ENCODE measurements at regions not wholly inside any gene's neighbourhood (a gene's known extent, or its start where the extent isn't known, plus 50 kb on each side); places are given as distances from the start of the nearest gene placed in this dataset.

DNA sequence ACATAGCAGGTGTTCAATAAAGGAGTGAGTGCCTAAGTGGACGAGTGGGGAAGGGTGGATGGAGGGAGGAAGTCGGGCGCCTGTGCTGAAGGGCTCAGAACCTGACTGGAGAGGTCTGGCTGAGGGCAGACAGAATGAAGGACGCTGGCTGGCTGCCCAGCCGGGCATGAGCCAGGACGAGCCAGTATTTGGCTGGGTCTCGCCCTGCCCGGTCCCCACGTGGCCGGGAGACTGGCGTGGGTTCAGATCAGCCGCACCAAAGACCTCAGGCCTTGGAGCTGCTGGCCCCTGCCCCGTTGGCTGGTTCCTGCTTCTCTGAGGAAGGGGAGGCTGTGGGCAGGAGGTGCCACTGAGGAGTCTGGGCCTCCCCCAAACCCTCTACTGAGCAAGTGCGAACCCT lies 79.8 kb downstream of the ENGASE start:
- Histone ChIP-seq H3K4me3 (no peak overlapping the region), H3K27me3 (replicated peaks in 1 of 7) (peaks cover 0 to 86% (median 7%) of the 10 kb centered on the region in 7 donors), H3K4me1 (peaks cover 0 to 33% (median 0%) of the 10 kb centered on the region in 6 donors), H3K27ac (no peak overlapping the region), H3K9me3 (no peaks in the 10 kb centered on the region), H3K36me3 (no peaks in the 10 kb centered on the region)
- DNase-seq, result peak; percentile 79
- TF ChIP-seq POLR2AphosphoS5 (IDR thresholded peaks at IDR 0.05), result peak in 1 of 3 donors; percentile 45
- no peak for TF ChIP-seq POLR2A (IDR thresholded peaks at IDR 0.05)
- 47 to 67% (median 53%) methylated on average over 13 to 14 of the region's 14 CpGs for WGBS, 5 donors
- intact Hi-C loops (cut with DNase I; ENCODE audit: low total_unique reads), result no loop called here

GRCh38 chr17:79153367-79154130 lies 78.9 kb downstream of the ENGASE start:
- H3K27me3 ChIP-seq (replicated peaks in 1 of 7), result peaks cover 0 to 87% (median 14%) of the 10 kb centered on the region in 7 donors
- peaks cover 0 to 33% (median 0%) of the 10 kb centered on the region in 6 donors for H3K4me1 ChIP-seq
- H3K4me3 ChIP-seq, result no peak overlapping the region
- no peaks in the 10 kb centered on the region for H3K36me3 ChIP-seq
- H3K9me3 ChIP-seq, result no peaks in the 10 kb centered on the region
- intact Hi-C loops (cut with DNase I; ENCODE audit: low total_unique reads), result no loop called here
- no peak overlapping the region for H3K27ac ChIP-seq
- TF ChIP-seq POLR2AphosphoS5 (IDR thresholded peaks at IDR 0.05) (no peak), POLR2A (IDR thresholded peaks at IDR 0.05) (no peak)
- TF ChIP-seq, protein P1, sequence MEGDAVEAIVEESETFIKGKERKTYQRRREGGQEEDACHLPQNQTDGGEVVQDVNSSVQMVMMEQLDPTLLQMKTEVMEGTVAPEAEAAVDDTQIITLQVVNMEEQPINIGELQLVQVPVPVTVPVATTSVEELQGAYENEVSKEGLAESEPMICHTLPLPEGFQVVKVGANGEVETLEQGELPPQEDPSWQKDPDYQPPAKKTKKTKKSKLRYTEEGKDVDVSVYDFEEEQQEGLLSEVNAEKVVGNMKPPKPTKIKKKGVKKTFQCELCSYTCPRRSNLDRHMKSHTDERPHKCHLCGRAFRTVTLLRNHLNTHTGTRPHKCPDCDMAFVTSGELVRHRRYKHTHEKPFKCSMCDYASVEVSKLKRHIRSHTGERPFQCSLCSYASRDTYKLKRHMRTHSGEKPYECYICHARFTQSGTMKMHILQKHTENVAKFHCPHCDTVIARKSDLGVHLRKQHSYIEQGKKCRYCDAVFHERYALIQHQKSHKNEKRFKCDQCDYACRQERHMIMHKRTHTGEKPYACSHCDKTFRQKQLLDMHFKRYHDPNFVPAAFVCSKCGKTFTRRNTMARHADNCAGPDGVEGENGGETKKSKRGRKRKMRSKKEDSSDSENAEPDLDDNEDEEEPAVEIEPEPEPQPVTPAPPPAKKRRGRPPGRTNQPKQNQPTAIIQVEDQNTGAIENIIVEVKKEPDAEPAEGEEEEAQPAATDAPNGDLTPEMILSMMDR (IDR thresholded peaks at IDR 0.05 in 8 of 11, conservative IDR thresholded peaks at IDR 0.05 in 3 of 11), result no peak
- 51 to 63% (median 59%) methylated on average over 9 to 14 of the region's 14 CpGs for WGBS, 5 donors
- no peak for DNase-seq

DNA sequence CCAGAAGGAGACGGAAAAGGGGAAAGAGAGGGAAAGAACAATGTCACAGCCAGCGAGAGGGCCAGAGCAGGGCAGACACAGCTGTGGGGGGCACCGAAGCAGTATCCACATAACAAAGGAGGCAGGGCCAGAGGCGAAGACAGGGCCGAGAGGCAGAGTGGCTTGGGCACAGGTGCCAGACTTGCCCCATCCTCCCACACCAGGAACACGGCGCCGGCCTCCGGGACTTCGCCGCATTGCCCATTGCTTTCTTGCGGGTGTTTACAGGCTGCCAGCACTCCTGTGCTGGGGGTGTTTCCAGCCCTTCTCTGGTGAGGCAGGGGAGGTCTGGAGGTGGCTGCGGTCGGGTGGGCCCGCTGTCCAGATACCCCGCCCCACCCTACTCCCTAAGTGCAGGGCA lies 78.0 kb downstream of the ENGASE start:
- H3K9me3 ChIP-seq, result no peaks in the 10 kb centered on the region
- no peak overlapping the region for H3K4me3 ChIP-seq
- H3K36me3 ChIP-seq, result no peaks in the 10 kb centered on the region
- intact Hi-C loops (cut with DNase I; ENCODE audit: low total_unique reads), result no loop called here
- TF ChIP-seq POLR2AphosphoS5 (IDR thresholded peaks at IDR 0.05), result no peak
- peaks cover 0 to 89% (median 15%) of the 10 kb centered on the region in 7 donors for H3K27me3 ChIP-seq (replicated peaks in 1 of 7)
- H3K27ac ChIP-seq, result no peak overlapping the region
- no peak for DNase-seq
- whole genome bisulfite sequencing, 5 donors, result 32 to 51% (median 37%) methylated on average over 16 of the region's 16 CpGs
- peaks cover 0 to 33% (median 0%) of the 10 kb centered on the region in 6 donors for H3K4me1 ChIP-seq

GRCh38 chr17:79152110-79152509 lies 77.5 kb downstream of the ENGASE start:
- TF ChIP-seq POLR2A (IDR thresholded peaks at IDR 0.05) (no peak), POLR2AphosphoS5 (IDR thresholded peaks at IDR 0.05) (no peak)
- TF ChIP-seq, protein P1 (IDR thresholded peaks at IDR 0.05 in 8 of 11, conservative IDR thresholded peaks at IDR 0.05 in 3 of 11), result no peak
- no peaks in the 10 kb centered on the region for H3K36me3 ChIP-seq
- DNase-seq, result no peak
- 28 to 71% (median 38%) methylated on average over 1 to 13 of the region's 13 CpGs for WGBS, 5 donors
- no peaks in the 10 kb centered on the region for H3K9me3 ChIP-seq
- H3K4me1 ChIP-seq, result peaks cover 0 to 33% (median 0%) of the 10 kb centered on the region in 6 donors
- H3K27me3 ChIP-seq (replicated peaks in 1 of 7), result peaks cover 0 to 89% (median 16%) of the 10 kb centered on the region in 7 donors
- no peak overlapping the region for H3K4me3 ChIP-seq
- H3K27ac ChIP-seq, result no peak overlapping the region
- intact Hi-C loops (cut with DNase I; ENCODE audit: low total_unique reads), result no loop called here

DNA sequence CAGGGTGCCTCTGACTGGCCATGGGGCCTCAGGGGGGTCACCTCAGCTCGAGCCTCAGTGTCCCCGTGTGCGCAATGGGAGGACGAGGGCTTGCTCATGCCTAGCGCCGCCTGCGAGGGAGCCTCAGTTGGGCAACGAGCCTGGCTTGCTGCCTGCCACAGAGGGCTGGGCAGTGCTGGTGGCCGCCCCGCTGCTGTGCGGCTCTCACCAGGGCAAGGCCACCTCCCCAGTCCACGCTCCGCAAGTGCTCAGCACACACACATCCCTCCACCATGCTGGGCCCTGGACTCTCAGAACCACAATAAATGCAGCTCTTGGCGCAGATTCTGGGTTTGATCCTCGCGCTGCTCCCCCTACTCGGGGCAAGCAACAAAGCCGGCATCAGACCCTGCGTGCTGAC lies 76.2 kb downstream of the ENGASE start:
- Histone ChIP-seq H3K27me3 (replicated peaks in 1 of 7) (peaks cover 0 to 88% (median 24%) of the 10 kb centered on the region in 7 donors), H3K36me3 (no peaks in the 10 kb centered on the region), H3K9me3 (no peaks in the 10 kb centered on the region), H3K4me1 (peaks cover 0 to 24% (median 0%) of the 10 kb centered on the region in 6 donors), H3K4me3 (no peak overlapping the region), H3K27ac (no peak overlapping the region)
- TF ChIP-seq POLR2A (IDR thresholded peaks at IDR 0.05) (no peak), POLR2AphosphoS5 (IDR thresholded peaks at IDR 0.05) (no peak)
- TF ChIP-seq, protein P1 (IDR thresholded peaks at IDR 0.05 in 8 of 11, conservative IDR thresholded peaks at IDR 0.05 in 3 of 11), result no peak
- WGBS, 5 donors, result 74 to 80% (median 79%) methylated on average over 16 to 19 of the region's 19 CpGs
- no peak for DNase-seq
- intact Hi-C loops (cut with DNase I; ENCODE audit: low total_unique reads), result no loop called here
